ENCODE measurements at regions not wholly inside any gene's neighbourhood (a gene's known extent, or its start where the extent isn't known, plus 50 kb on each side); places are given as distances from the start of the nearest gene placed in this dataset.

DNA sequence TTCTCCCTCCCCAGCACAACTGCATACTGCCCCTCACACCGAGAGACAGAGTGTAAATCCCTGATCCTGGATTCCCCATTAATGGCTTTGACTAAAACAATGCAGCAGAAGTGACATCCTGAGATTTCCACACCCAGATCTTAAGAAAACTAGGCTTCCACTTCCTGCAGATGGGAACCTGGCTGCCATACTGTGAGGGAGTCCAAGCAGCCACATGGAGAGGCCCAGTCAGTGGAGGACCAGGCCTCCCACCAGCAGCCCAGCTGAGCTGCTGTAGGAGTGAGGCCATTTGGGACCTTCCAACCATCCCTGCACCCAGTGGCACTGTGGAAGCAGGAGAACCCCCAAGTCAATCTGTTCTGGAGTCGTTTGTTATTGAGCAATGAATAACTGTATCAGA, 120.6 kb downstream of the CRYAA start:
- no peak for DNase-seq (ENCODE audit: extremely low spot score)
- ChIA-PET POLR2A (no interaction called here), CTCF (no interaction called here)
- no peak for TF ChIP-seq FOXA1 (IDR thresholded peaks at IDR 0.05)
- TF ChIP-seq SUZ12 (IDR thresholded peaks at IDR 0.05): no peak
- no peak for TF ChIP-seq HDGF (IDR thresholded peaks at IDR 0.05; ENCODE audit: borderline replicate concordance)
- TF ChIP-seq BHLHE40 (IDR thresholded peaks at IDR 0.05; ENCODE audit: borderline replicate concordance): no peak
- no peak for TF ChIP-seq CTBP1 (IDR thresholded peaks at IDR 0.05; ENCODE audit: borderline replicate concordance)
- no peak for TF ChIP-seq TARDBP (IDR thresholded peaks at IDR 0.05)
- no peak for TF ChIP-seq ARNT (IDR thresholded peaks at IDR 0.05)
- TF ChIP-seq FOXK2 (IDR thresholded peaks at IDR 0.05): no peak
- TF ChIP-seq FOXM1 (IDR thresholded peaks at IDR 0.05; ENCODE audit: borderline replicate concordance): no peak
- no peak for TF ChIP-seq ELF4 (IDR thresholded peaks at IDR 0.05)
- TF ChIP-seq PKNOX1 (IDR thresholded peaks at IDR 0.05): no peak
- no peak for TF ChIP-seq ZNF384 (IDR thresholded peaks at IDR 0.05)
- TF ChIP-seq L3MBTL2 (conservative IDR thresholded peaks at IDR 0.05): no peak
- TF ChIP-seq SP1 (IDR thresholded peaks at IDR 0.05): no peak
- no peak for TF ChIP-seq LEF1 (IDR thresholded peaks at IDR 0.05; ENCODE audit: borderline replicate concordance)

- no peak for DNase-seq (ENCODE audit: extremely low spot score)
- ChIA-PET POLR2A (no interaction called here), CTCF (no interaction called here)
- TF ChIP-seq FOXM1 (IDR thresholded peaks at IDR 0.05; ENCODE audit: borderline replicate concordance) (no peak), L3MBTL2 (conservative IDR thresholded peaks at IDR 0.05) (no peak), NFRKB (IDR thresholded peaks at IDR 0.05) (no peak), FOXA1 (IDR thresholded peaks at IDR 0.05) (no peak), LEF1 (IDR thresholded peaks at IDR 0.05; ENCODE audit: borderline replicate concordance) (no peak), ZNF384 (IDR thresholded peaks at IDR 0.05) (no peak), ELF4 (IDR thresholded peaks at IDR 0.05) (no peak), PKNOX1 (IDR thresholded peaks at IDR 0.05) (no peak), SP1 (IDR thresholded peaks at IDR 0.05) (no peak), BHLHE40 (IDR thresholded peaks at IDR 0.05; ENCODE audit: borderline replicate concordance) (no peak)
These were observed 119.3 kb downstream of the CRYAA start for GRCh38 chr21:43287795-43288755.

DNA sequence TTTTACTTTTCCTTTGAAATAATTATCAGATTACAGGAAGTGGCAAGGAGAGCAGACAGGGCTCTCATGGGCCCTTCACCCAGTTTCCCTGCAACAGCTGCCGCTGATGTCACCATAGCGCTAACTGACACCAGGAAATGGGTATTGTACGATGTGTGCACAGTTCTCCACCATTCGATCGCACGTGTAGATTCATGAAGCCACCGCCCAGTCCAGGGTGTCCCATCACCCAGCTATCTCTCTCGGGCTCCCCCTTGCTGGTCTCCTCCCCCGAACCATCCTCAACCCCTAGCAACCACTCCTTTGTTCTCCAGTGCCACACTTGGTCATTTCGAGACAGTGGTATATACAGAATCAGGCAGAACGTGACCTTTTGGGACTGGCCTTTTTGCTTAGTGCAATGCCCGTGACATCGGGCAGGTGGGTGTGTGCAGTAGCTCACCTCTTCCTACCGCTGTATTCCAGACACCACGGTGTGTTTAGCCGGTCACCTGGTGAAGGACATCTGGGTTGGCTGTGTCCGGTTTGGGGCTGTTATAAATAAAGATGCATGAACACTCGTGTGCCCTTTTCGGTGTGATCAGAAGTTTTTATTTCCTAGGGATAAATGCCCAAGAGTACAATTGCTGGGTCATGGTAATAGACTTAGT, 118.4 kb downstream of the CRYAA start:
- POLR2A ChIA-PET: no interaction called here
- TF ChIP-seq BHLHE40 (IDR thresholded peaks at IDR 0.05; ENCODE audit: borderline replicate concordance): no peak
- TF ChIP-seq ARNT (IDR thresholded peaks at IDR 0.05): no peak
- TF ChIP-seq NFRKB (IDR thresholded peaks at IDR 0.05): no peak
- TF ChIP-seq SUZ12 (IDR thresholded peaks at IDR 0.05): no peak
- TF ChIP-seq FOXK2 (IDR thresholded peaks at IDR 0.05): no peak
- no peak for TF ChIP-seq CTBP1 (IDR thresholded peaks at IDR 0.05; ENCODE audit: borderline replicate concordance)
- TF ChIP-seq L3MBTL2 (conservative IDR thresholded peaks at IDR 0.05): no peak
- no peak for TF ChIP-seq HDGF (IDR thresholded peaks at IDR 0.05; ENCODE audit: borderline replicate concordance)
- no peak for TF ChIP-seq TARDBP (IDR thresholded peaks at IDR 0.05)
- TF ChIP-seq FOXA1 (IDR thresholded peaks at IDR 0.05): no peak
- TF ChIP-seq ELF4 (IDR thresholded peaks at IDR 0.05): no peak
- TF ChIP-seq PKNOX1 (IDR thresholded peaks at IDR 0.05): no peak
- TF ChIP-seq SP1 (IDR thresholded peaks at IDR 0.05): no peak
- no peak for TF ChIP-seq LEF1 (IDR thresholded peaks at IDR 0.05; ENCODE audit: borderline replicate concordance)
- no peak for TF ChIP-seq FOXM1 (IDR thresholded peaks at IDR 0.05; ENCODE audit: borderline replicate concordance)
- TF ChIP-seq ZNF384 (IDR thresholded peaks at IDR 0.05): no peak
- CTCF ChIA-PET: no interaction called here
- no peak for DNase-seq (ENCODE audit: extremely low spot score)

GRCh38 chr21:43286196-43286595, 117.4 kb downstream of the CRYAA start:
- CTCF ChIA-PET: no interaction called here
- DNase-seq (ENCODE audit: extremely low spot score): no peak
- POLR2A ChIA-PET: no interaction called here
- TF ChIP-seq HDGF (IDR thresholded peaks at IDR 0.05; ENCODE audit: borderline replicate concordance) (no peak), NFRKB (IDR thresholded peaks at IDR 0.05) (no peak), SP1 (IDR thresholded peaks at IDR 0.05) (no peak), ARNT (IDR thresholded peaks at IDR 0.05) (no peak), ZNF384 (IDR thresholded peaks at IDR 0.05) (no peak), CTBP1 (IDR thresholded peaks at IDR 0.05; ENCODE audit: borderline replicate concordance) (no peak), FOXA1 (IDR thresholded peaks at IDR 0.05) (no peak), TARDBP (IDR thresholded peaks at IDR 0.05) (no peak), L3MBTL2 (conservative IDR thresholded peaks at IDR 0.05) (no peak), SUZ12 (IDR thresholded peaks at IDR 0.05) (no peak), PKNOX1 (IDR thresholded peaks at IDR 0.05) (no peak), FOXK2 (IDR thresholded peaks at IDR 0.05) (no peak), LEF1 (IDR thresholded peaks at IDR 0.05; ENCODE audit: borderline replicate concordance) (no peak), BHLHE40 (IDR thresholded peaks at IDR 0.05; ENCODE audit: borderline replicate concordance) (no peak), FOXM1 (IDR thresholded peaks at IDR 0.05; ENCODE audit: borderline replicate concordance) (no peak)

DNA sequence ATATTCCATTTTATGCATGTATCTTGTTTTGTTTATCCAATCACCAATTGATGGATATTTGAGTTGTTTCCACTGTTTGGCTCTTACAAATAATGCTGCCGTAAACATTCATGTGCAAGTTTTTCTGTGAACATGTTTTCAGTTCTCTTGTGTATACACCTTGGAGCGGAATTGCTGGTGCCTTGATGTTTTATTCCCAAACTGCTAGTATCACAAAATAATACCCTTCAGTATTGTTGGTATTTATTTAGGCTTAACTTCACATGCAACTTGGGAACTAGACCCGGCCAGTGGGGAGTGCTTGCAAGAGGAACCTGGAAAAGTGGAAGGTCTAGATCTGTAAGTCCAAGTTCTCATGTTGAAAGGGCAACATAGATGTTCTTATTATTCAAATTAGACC, 115.9 kb downstream of the CRYAA start:
- TF ChIP-seq HDGF (IDR thresholded peaks at IDR 0.05; ENCODE audit: borderline replicate concordance) (no peak), CTBP1 (IDR thresholded peaks at IDR 0.05; ENCODE audit: borderline replicate concordance) (no peak), SP1 (IDR thresholded peaks at IDR 0.05) (no peak), NFRKB (IDR thresholded peaks at IDR 0.05) (no peak), BHLHE40 (IDR thresholded peaks at IDR 0.05; ENCODE audit: borderline replicate concordance) (no peak), ARNT (IDR thresholded peaks at IDR 0.05) (no peak), L3MBTL2 (conservative IDR thresholded peaks at IDR 0.05) (no peak), FOXM1 (IDR thresholded peaks at IDR 0.05; ENCODE audit: borderline replicate concordance) (no peak)
- ChIA-PET POLR2A (no interaction called here), CTCF (no interaction called here)
- DNase-seq (ENCODE audit: extremely low spot score): no peak

Data from HEK293T (cell line).